ENCODE measurements at regions not wholly inside any gene's neighbourhood (a gene's known extent, or its start where the extent isn't known, plus 50 kb on each side); places are given as distances from the start of the nearest gene placed in this dataset.

DNA sequence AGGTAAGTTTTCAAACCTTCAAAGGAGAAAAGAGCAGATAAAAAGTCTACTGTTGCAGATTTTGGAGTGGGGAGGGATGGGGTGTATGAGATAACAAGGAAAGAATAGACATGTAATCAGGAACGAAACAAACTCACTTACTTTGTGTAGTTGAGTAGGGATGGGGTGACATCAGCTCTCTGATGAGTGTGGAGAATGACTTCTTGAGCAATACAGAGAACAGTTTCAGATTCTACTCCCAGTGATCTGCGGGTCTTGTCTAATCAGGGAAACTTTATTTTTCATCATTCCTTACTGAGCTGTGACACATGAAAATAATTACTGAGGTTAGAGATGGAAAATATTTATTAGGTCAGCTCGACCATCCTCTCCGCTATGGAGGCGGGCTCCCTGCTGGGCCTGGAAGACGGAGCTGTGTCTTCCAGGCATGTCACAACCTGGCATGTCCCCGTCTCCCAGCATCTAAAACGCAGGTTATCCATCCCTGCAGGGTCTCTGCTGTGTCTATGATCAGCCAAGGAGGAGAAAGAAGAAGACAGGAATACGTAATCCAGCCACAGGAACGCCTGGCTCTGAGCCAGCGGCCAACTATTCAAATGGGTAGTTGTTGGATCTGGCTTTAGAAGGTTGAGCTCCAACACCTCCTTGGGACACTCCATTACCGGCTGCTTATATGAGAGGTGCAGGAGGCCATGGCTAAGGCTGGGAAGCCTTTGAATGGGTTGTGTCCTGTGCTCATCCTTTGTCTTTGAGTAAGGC, 99.0 kb upstream of the SATB2 start:
- Histone ChIP-seq H4K20me1 (ENCODE audit: insufficient read depth, low read length) (no peaks in the 10 kb centered on the region), H3K4me3 (ENCODE audit: low read depth in 1 of 2, low read length in 2 of 2) (no peak overlapping the region), H3K27ac (ENCODE audit: low read length) (no peak overlapping the region), H2AFZ (ENCODE audit: low read depth, low read length) (no peak overlapping the region), H3K9me3 (ENCODE audit: insufficient read depth, low read length, severe bottlenecking) (no peaks in the 10 kb centered on the region), H3K4me1 (ENCODE audit: insufficient read depth, low read length) (no peaks in the 10 kb centered on the region), H3K4me2 (ENCODE audit: insufficient read depth, low read length) (no peak overlapping the region), H3K36me3 (ENCODE audit: insufficient read depth, low read length) (no peaks in the 10 kb centered on the region), H3K9ac (ENCODE audit: low read depth, low read length) (no peak overlapping the region), H3K79me2 (ENCODE audit: insufficient read depth, low read length) (no peaks in the 10 kb centered on the region), H3K27me3 (ENCODE audit: insufficient read depth, low read length, poor library complexity) (no peaks in the 10 kb centered on the region)
- DNase-seq (no peak), ATAC-seq (ENCODE audit: insufficient read depth, low read depth) (no peak)
- no peak for TF ChIP-seq EZH2 (IDR thresholded peaks at IDR 0.05; ENCODE audit: borderline replicate concordance, low read depth, low read length, severe bottlenecking)
- TF ChIP-seq, protein P1, sequence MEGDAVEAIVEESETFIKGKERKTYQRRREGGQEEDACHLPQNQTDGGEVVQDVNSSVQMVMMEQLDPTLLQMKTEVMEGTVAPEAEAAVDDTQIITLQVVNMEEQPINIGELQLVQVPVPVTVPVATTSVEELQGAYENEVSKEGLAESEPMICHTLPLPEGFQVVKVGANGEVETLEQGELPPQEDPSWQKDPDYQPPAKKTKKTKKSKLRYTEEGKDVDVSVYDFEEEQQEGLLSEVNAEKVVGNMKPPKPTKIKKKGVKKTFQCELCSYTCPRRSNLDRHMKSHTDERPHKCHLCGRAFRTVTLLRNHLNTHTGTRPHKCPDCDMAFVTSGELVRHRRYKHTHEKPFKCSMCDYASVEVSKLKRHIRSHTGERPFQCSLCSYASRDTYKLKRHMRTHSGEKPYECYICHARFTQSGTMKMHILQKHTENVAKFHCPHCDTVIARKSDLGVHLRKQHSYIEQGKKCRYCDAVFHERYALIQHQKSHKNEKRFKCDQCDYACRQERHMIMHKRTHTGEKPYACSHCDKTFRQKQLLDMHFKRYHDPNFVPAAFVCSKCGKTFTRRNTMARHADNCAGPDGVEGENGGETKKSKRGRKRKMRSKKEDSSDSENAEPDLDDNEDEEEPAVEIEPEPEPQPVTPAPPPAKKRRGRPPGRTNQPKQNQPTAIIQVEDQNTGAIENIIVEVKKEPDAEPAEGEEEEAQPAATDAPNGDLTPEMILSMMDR (IDR thresholded peaks at IDR 0.05; ENCODE audit: borderline replicate concordance, extremely low read depth, low read length, poor library complexity, severe bottlenecking) = no peak

DNA sequence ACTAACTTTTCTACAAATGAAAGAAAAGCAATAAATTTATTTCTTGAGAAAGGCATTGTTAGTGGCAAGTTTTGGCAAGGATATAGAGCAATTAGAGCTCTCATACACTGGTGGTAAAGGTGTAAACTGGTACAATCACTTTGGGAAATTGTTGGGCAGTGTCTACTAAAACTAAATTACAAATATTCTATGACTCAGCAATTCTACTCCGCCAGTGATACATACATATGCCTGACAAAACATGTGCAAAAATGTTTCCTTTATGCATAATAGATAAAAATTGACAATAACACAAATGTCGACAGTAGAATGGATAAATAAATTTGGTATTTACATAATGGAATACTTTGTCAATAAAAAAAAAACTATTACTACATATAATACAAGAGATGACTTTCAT, 96.3 kb upstream of the SATB2 start:
- ATAC-seq (ENCODE audit: insufficient read depth, low read depth) = no peak
- TF ChIP-seq EZH2 (IDR thresholded peaks at IDR 0.05; ENCODE audit: borderline replicate concordance, low read depth, low read length, severe bottlenecking) = no peak
- TF ChIP-seq, protein P1 (IDR thresholded peaks at IDR 0.05; ENCODE audit: borderline replicate concordance, extremely low read depth, low read length, poor library complexity, severe bottlenecking) = no peak
- H3K9ac ChIP-seq (ENCODE audit: low read depth, low read length) = no peak overlapping the region

DNA sequence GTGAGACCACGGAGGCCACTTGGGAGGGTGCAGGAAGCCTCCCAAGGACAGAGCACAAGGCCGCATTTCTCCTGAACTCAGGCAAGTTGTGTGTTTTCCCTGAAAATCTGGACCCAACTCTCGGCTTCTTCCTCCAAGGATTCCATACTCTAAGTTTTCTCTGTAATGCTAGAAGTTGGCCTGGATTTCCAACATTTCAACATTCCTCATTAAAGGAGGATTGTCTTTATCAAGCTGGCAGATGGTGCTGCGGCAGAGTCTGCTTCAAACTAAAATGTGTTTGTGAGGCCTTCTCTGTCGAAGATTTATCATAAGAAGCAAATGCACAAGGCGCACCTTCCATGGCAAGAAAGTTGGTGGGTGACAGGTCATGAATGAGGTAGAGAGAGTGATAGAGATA, 94.4 kb upstream of the SATB2 start:
- H3K4me2 ChIP-seq (ENCODE audit: insufficient read depth, low read length) = no peak overlapping the region
- no peaks in the 10 kb centered on the region for H3K9me3 ChIP-seq (ENCODE audit: insufficient read depth, low read length, severe bottlenecking)
- no peak overlapping the region for H3K27ac ChIP-seq (ENCODE audit: low read length)
- H3K4me1 ChIP-seq (ENCODE audit: insufficient read depth, low read length) = no peaks in the 10 kb centered on the region
- ATAC-seq (ENCODE audit: insufficient read depth, low read depth) (no peak), DNase-seq (no peak)
- no peaks in the 10 kb centered on the region for H3K27me3 ChIP-seq (ENCODE audit: insufficient read depth, low read length, poor library complexity)
- H3K9ac ChIP-seq (ENCODE audit: low read depth, low read length) = no peak overlapping the region
- no peaks in the 10 kb centered on the region for H3K36me3 ChIP-seq (ENCODE audit: insufficient read depth, low read length)
- no peak overlapping the region for H3K4me3 ChIP-seq (ENCODE audit: low read depth in 1 of 2, low read length in 2 of 2)
- TF ChIP-seq, protein P1 (IDR thresholded peaks at IDR 0.05; ENCODE audit: borderline replicate concordance, extremely low read depth, low read length, poor library complexity, severe bottlenecking) = no peak
- no peak for TF ChIP-seq EZH2 (IDR thresholded peaks at IDR 0.05; ENCODE audit: borderline replicate concordance, low read depth, low read length, severe bottlenecking)
- no peak overlapping the region for H2AFZ ChIP-seq (ENCODE audit: low read depth, low read length)
- no peaks in the 10 kb centered on the region for H3K79me2 ChIP-seq (ENCODE audit: insufficient read depth, low read length)
- no peaks in the 10 kb centered on the region for H4K20me1 ChIP-seq (ENCODE audit: insufficient read depth, low read length)

More for the DNA sequence above, 96.3 kb upstream of the SATB2 start:
- Histone ChIP-seq H3K4me1 (ENCODE audit: insufficient read depth, low read length) (no peaks in the 10 kb centered on the region), H3K36me3 (ENCODE audit: insufficient read depth, low read length) (no peaks in the 10 kb centered on the region), H3K27ac (ENCODE audit: low read length) (no peak overlapping the region), H3K4me3 (ENCODE audit: low read depth in 1 of 2, low read length in 2 of 2) (no peak overlapping the region), H4K20me1 (ENCODE audit: insufficient read depth, low read length) (no peaks in the 10 kb centered on the region), H3K27me3 (ENCODE audit: insufficient read depth, low read length, poor library complexity) (no peaks in the 10 kb centered on the region), H2AFZ (ENCODE audit: low read depth, low read length) (no peak overlapping the region), H3K79me2 (ENCODE audit: insufficient read depth, low read length) (no peaks in the 10 kb centered on the region), H3K4me2 (ENCODE audit: insufficient read depth, low read length) (no peak overlapping the region), H3K9me3 (ENCODE audit: insufficient read depth, low read length, severe bottlenecking) (no peaks in the 10 kb centered on the region)
- DNase-seq = no peak
